CD4-positive, alpha-beta memory T cell (primary cell): ENCODE measurements at regions not wholly inside any gene's neighbourhood (a gene's known extent, or its start where the extent isn't known, plus 50 kb on each side); places are given as distances from the start of the nearest gene placed in this dataset.
A peak's percentile ranks its signal among the peaks of the same experiment; 100 is the strongest.

ENCODE experiments used
- CTCF ChIA-PET: fragments of 350-600 bp; sonication (Branson Sonifier 250); formaldehyde crosslinking; loops from one replicate; lab custom pipeline; 2021; ENCODE audit warnings: inconsistent platforms; ENCODE audit not compliant: partially characterized antibody; lab: Charles Lee
- POLR2A ChIA-PET: fragments of 350-600 bp; sonication (Branson Sonifier 250); formaldehyde crosslinking; loops from one replicate; lab custom pipeline; 2021; ENCODE audit not compliant: partially characterized antibody; lab: Charles Lee
- DNase-seq, 5 donors: peaks; one replicate each; pipeline versions ENCODE4 v3.0.0 to v3.0.0-alpha.2; 2020 to 2022; ENCODE audit warnings: mixed read lengths in 1 of 5
- H3K27ac ChIP-seq: one replicate; pipeline ENCODE4 v1.7.0; 2013; ENCODE audit warnings: low read depth, low read length
- H3K27me3 ChIP-seq: 2 replicates; pipeline ENCODE4 v1.7.0; 2013; ENCODE audit warnings: mild to moderate bottlenecking, low read length, moderate library complexity; ENCODE audit not compliant: insufficient read depth
- H3K36me3 ChIP-seq: 2 replicates; pipeline ENCODE4 v1.7.0; 2013; ENCODE audit warnings: mild to moderate bottlenecking, low read length, moderate library complexity; ENCODE audit not compliant: insufficient read depth
- H3K4me1 ChIP-seq: 2 replicates; pipeline ENCODE4 v1.7.0; 2013; ENCODE audit warnings: mild to moderate bottlenecking, low read length, moderate library complexity; ENCODE audit not compliant: insufficient read depth
- H3K4me3 ChIP-seq, 2 donors: one replicate each; pipeline ENCODE4 v1.7.0; 2013; ENCODE audit warnings: low read length in 2 of 2, mild to moderate bottlenecking in 1 of 2
- H3K9me3 ChIP-seq, 2 donors: one replicate each; pipeline ENCODE4 v1.7.0; 2013; ENCODE audit warnings: low read length in 2 of 2, control low read depth in 1 of 2; ENCODE audit not compliant: control insufficient read depth in 1 of 2
- H3K27ac Mint-ChIP-seq, 7 donors: one replicate each; pipeline ENCODE4 v1.8.0; 2020 to 2021; ENCODE audit warnings: mixed read lengths in 7 of 7, mild to moderate bottlenecking in 6 of 7, inconsistent platforms in 3 of 7, moderate library complexity in 3 of 7
- H3K27me3 Mint-ChIP-seq, 2 donors: one replicate each; pipeline ENCODE4 v1.8.0; 2020 to 2021; ENCODE audit warnings: mixed read lengths in 2 of 2
- H3K36me3 Mint-ChIP-seq, 2 donors: one replicate each; pipeline ENCODE4 v1.8.0; 2020 to 2021; ENCODE audit warnings: mixed read lengths in 2 of 2, inconsistent platforms in 1 of 2, mild to moderate bottlenecking in 1 of 2
- H3K4me1 Mint-ChIP-seq, 4 donors: one replicate each; pipeline ENCODE4 v1.8.0; 2020 to 2021; ENCODE audit warnings: mixed read lengths in 4 of 4, mild to moderate bottlenecking in 1 of 4
- H3K4me3 Mint-ChIP-seq, 8 donors: one replicate each; pipeline ENCODE4 v1.8.0; 2020 to 2021; ENCODE audit warnings: mixed read lengths in 8 of 8, mild to moderate bottlenecking in 7 of 8, moderate library complexity in 6 of 8, inconsistent platforms in 3 of 8
- H3K9me3 Mint-ChIP-seq, 8 donors: one replicate each; pipeline ENCODE4 v1.8.0; 2020 to 2021; ENCODE audit warnings: mixed read lengths in 8 of 8, mild to moderate bottlenecking in 5 of 8, inconsistent platforms in 3 of 8, moderate library complexity in 1 of 8
- intact Hi-C: fragments of 100-400 bp; cut with micrococcal nuclease; formaldehyde crosslinking; loops from one replicate; pipeline ENCODE4 v1.15.1; 2023

GRCh38 chr2:103293067-103293741, 531.4 kb downstream of the TMEM182 start:
- H3K4me1 ChIP-seq, result no peaks in the 10 kb centered on the region
- no peak overlapping the region for H3K4me3 ChIP-seq
- H3K27ac ChIP-seq, result no peak overlapping the region
- CTCF ChIA-PET, result no interaction called here
- POLR2A ChIA-PET, result no interaction called here
- no peak for DNase-seq
- no peaks in the 10 kb centered on the region for H3K4me1 Mint-ChIP-seq
- peaks cover 0 to 11% (median 9%) of the 10 kb centered on the region in 8 donors for H3K9me3 Mint-ChIP-seq
- H3K9me3 ChIP-seq, result no peaks in the 10 kb centered on the region
- no peaks in the 10 kb centered on the region for H3K27me3 ChIP-seq
- H3K36me3 Mint-ChIP-seq, result no peaks in the 10 kb centered on the region
- no peak overlapping the region for H3K27ac Mint-ChIP-seq
- no peaks in the 10 kb centered on the region for H3K27me3 Mint-ChIP-seq
- H3K4me3 Mint-ChIP-seq, result no peak overlapping the region
- no peaks in the 10 kb centered on the region for H3K36me3 ChIP-seq
- intact Hi-C loops, result no loop called here

- no peak for DNase-seq
- Histone ChIP-seq H3K4me3 (no peak overlapping the region), H3K27me3 (no peaks in the 10 kb centered on the region), H3K9me3 (no peaks in the 10 kb centered on the region), H3K27ac (no peak overlapping the region), H3K4me1 (no peaks in the 10 kb centered on the region), H3K36me3 (no peaks in the 10 kb centered on the region)
- no peaks in the 10 kb centered on the region for H3K27me3 Mint-ChIP-seq
- no peaks in the 10 kb centered on the region for H3K4me1 Mint-ChIP-seq
- peaks cover 0 to 12% (median 8%) of the 10 kb centered on the region in 8 donors for H3K9me3 Mint-ChIP-seq
- ChIA-PET POLR2A (no interaction called here), CTCF (no interaction called here)
- no peak overlapping the region for H3K4me3 Mint-ChIP-seq
- intact Hi-C loops, result no loop called here
- H3K27ac Mint-ChIP-seq, result no peak overlapping the region
- no peaks in the 10 kb centered on the region for H3K36me3 Mint-ChIP-seq
Observed at GRCh38 chr2:103293742-103294077, 531.9 kb downstream of the TMEM182 start.

- Mint-ChIP-seq H3K36me3 (no peaks in the 10 kb centered on the region), H3K27me3 (no peaks in the 10 kb centered on the region), H3K4me3 (no peak overlapping the region), H3K9me3 (peaks cover 0 to 12% (median 7%) of the 10 kb centered on the region in 8 donors), H3K27ac (no peak overlapping the region), H3K4me1 (no peaks in the 10 kb centered on the region)
- Histone ChIP-seq H3K4me3 (no peak overlapping the region), H3K36me3 (no peaks in the 10 kb centered on the region), H3K9me3 (no peaks in the 10 kb centered on the region), H3K27ac (no peak overlapping the region), H3K27me3 (no peaks in the 10 kb centered on the region), H3K4me1 (no peaks in the 10 kb centered on the region)
- intact Hi-C loops, result no loop called here
- ChIA-PET CTCF (no interaction called here), POLR2A (no interaction called here)
- DNase-seq, result no peak
Observed at GRCh38 chr2:103294420-103294819, 532.6 kb downstream of the TMEM182 start.

GRCh38 chr2:103295591-103295990, 533.8 kb downstream of the TMEM182 start:
- Histone ChIP-seq H3K4me1 (no peaks in the 10 kb centered on the region), H3K9me3 (no peaks in the 10 kb centered on the region), H3K27ac (no peak overlapping the region), H3K36me3 (no peaks in the 10 kb centered on the region), H3K27me3 (no peaks in the 10 kb centered on the region), H3K4me3 (no peak overlapping the region)
- ChIA-PET CTCF (no interaction called here), POLR2A (no interaction called here)
- intact Hi-C loops, result no loop called here
- Mint-ChIP-seq H3K4me3 (peak overlapping the region in 1 of 8 donors; percentile 74), H3K9me3 (peaks cover 0 to 11% (median 7%) of the 10 kb centered on the region in 8 donors), H3K27me3 (no peaks in the 10 kb centered on the region), H3K27ac (no peak overlapping the region), H3K36me3 (no peaks in the 10 kb centered on the region), H3K4me1 (no peaks in the 10 kb centered on the region)
- no peak for DNase-seq

- H3K4me3 ChIP-seq, result no peak overlapping the region
- no peaks in the 10 kb centered on the region for H3K9me3 ChIP-seq
- no peaks in the 10 kb centered on the region for H3K27me3 ChIP-seq
- Mint-ChIP-seq H3K9me3 (peaks cover 0 to 14% (median 3%) of the 10 kb centered on the region in 8 donors), H3K36me3 (no peaks in the 10 kb centered on the region), H3K27ac (no peak overlapping the region), H3K27me3 (no peaks in the 10 kb centered on the region), H3K4me3 (no peak overlapping the region), H3K4me1 (no peaks in the 10 kb centered on the region)
- ChIA-PET POLR2A (no interaction called here), CTCF (interaction anchor here (0.9 kb wide), 1 partner anchor 22 kb away, joined by 5 read pairs; no protein-coding TSS in a partner anchor)
- DNase-seq, result no peak
- no peaks in the 10 kb centered on the region for H3K36me3 ChIP-seq
- intact Hi-C loops, result no loop called here
- no peak overlapping the region for H3K27ac ChIP-seq
- H3K4me1 ChIP-seq, result no peaks in the 10 kb centered on the region
Observed at GRCh38 chr2:103324671-103325070, 562.8 kb downstream of the TMEM182 start.

GRCh38 chr2:103327386-103327785, 565.6 kb downstream of the TMEM182 start:
- no peak for DNase-seq
- Histone ChIP-seq H3K4me3 (no peak overlapping the region), H3K9me3 (no peaks in the 10 kb centered on the region), H3K36me3 (no peaks in the 10 kb centered on the region), H3K27me3 (no peaks in the 10 kb centered on the region), H3K27ac (no peak overlapping the region), H3K4me1 (no peaks in the 10 kb centered on the region)
- peaks cover 0 to 14% (median 3%) of the 10 kb centered on the region in 8 donors for H3K9me3 Mint-ChIP-seq
- H3K4me1 Mint-ChIP-seq, result no peaks in the 10 kb centered on the region
- ChIA-PET CTCF (no interaction called here), POLR2A (no interaction called here)
- intact Hi-C loops, result no loop called here
- no peak overlapping the region for H3K4me3 Mint-ChIP-seq
- no peaks in the 10 kb centered on the region for H3K36me3 Mint-ChIP-seq
- no peak overlapping the region for H3K27ac Mint-ChIP-seq
- no peaks in the 10 kb centered on the region for H3K27me3 Mint-ChIP-seq

- H3K27ac Mint-ChIP-seq, result no peak overlapping the region
- H3K27ac ChIP-seq, result no peak overlapping the region
- peaks cover 0 to 13% (median 3%) of the 10 kb centered on the region in 8 donors for H3K9me3 Mint-ChIP-seq
- no peaks in the 10 kb centered on the region for H3K36me3 Mint-ChIP-seq
- CTCF ChIA-PET, result no interaction called here
- H3K4me1 Mint-ChIP-seq, result no peaks in the 10 kb centered on the region
- H3K4me3 Mint-ChIP-seq, result no peak overlapping the region
- no peaks in the 10 kb centered on the region for H3K36me3 ChIP-seq
- no peaks in the 10 kb centered on the region for H3K9me3 ChIP-seq
- POLR2A ChIA-PET, result no interaction called here
- intact Hi-C loops, result no loop called here
- no peak for DNase-seq
- no peaks in the 10 kb centered on the region for H3K4me1 ChIP-seq
- no peaks in the 10 kb centered on the region for H3K27me3 Mint-ChIP-seq
- H3K27me3 ChIP-seq, result no peaks in the 10 kb centered on the region
- no peak overlapping the region for H3K4me3 ChIP-seq
Observed at GRCh38 chr2:103327966-103328365, 566.1 kb downstream of the TMEM182 start.
